PC-3 (cell line): ENCODE measurements at regions not wholly inside any gene's neighbourhood (a gene's known extent, or its start where the extent isn't known, plus 50 kb on each side); places are given as distances from the start of the nearest gene placed in this dataset.

ENCODE experiments used
- EZH2 ChIP-seq: fragments of 300-600 bp; sonication (generic); IDR thresholded peaks from one replicate; pipeline ENCODE4 v1.6.1; 2017; ENCODE audit warnings: antibody characterized with exemption, mild to moderate bottlenecking, low read length; ENCODE audit not compliant: unreplicated experiment
- EZH2phosphoT487 ChIP-seq: fragments of 300-600 bp; sonication (generic); IDR thresholded peaks from 2 replicates; pipeline ENCODE4 v1.6.1; 2018; ENCODE audit warnings: mild to moderate bottlenecking, antibody characterized with exemption, low read length, borderline replicate concordance
- TF ChIP-seq, protein P1 (sequence below): fragments of 300-600 bp; sonication (generic); conservative IDR thresholded peaks from 2 replicates; pipeline ENCODE4 v1.5.1; 2017; ENCODE audit warnings: antibody characterized with exemption, low read depth, mild to moderate bottlenecking, low read length

DNA sequence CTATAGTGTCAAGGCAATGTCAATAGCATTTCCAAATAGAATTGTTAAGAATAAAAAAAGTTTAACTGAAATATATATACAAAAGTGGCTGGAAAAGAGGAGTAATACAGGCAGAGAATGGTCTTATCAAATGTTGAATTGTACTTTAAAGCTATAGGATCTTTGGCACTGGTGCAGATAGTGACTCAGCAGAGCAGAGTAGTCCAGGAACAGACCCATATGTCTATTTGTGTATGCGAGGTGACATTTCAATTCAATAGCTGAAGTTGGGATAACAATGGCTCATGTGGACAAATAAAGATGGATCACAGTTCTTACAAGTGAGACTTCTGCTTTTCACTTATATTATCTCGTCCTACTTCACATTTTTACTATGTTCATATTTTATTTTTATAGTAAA, 543.0 kb upstream of the B3GALT2 start:
- TF ChIP-seq EZH2phosphoT487, result no peak
- TF ChIP-seq, protein P1, sequence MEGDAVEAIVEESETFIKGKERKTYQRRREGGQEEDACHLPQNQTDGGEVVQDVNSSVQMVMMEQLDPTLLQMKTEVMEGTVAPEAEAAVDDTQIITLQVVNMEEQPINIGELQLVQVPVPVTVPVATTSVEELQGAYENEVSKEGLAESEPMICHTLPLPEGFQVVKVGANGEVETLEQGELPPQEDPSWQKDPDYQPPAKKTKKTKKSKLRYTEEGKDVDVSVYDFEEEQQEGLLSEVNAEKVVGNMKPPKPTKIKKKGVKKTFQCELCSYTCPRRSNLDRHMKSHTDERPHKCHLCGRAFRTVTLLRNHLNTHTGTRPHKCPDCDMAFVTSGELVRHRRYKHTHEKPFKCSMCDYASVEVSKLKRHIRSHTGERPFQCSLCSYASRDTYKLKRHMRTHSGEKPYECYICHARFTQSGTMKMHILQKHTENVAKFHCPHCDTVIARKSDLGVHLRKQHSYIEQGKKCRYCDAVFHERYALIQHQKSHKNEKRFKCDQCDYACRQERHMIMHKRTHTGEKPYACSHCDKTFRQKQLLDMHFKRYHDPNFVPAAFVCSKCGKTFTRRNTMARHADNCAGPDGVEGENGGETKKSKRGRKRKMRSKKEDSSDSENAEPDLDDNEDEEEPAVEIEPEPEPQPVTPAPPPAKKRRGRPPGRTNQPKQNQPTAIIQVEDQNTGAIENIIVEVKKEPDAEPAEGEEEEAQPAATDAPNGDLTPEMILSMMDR, result no peak
- TF ChIP-seq EZH2, result no peak
